Endodermal cell (in vitro differentiated cells): ENCODE measurements at regions not wholly inside any gene's neighbourhood (a gene's known extent, or its start where the extent isn't known, plus 50 kb on each side); places are given as distances from the start of the nearest gene placed in this dataset.

ENCODE experiments used
- DNase-seq: peaks from one replicate; pipeline ENCODE4 v3.0.0-alpha.2; 2017
- H3K27ac ChIP-seq: 2 replicates; pipeline ENCODE4 v1.5.1; 2013; ENCODE audit warnings: mild to moderate bottlenecking, low read depth, low read length, moderate library complexity
- H3K27me3 ChIP-seq: 2 replicates; pipeline ENCODE4 v1.6.1; 2013; ENCODE audit warnings: mild to moderate bottlenecking, low read length, moderate library complexity; ENCODE audit not compliant: insufficient read depth, control insufficient read depth, poor library complexity, severe bottlenecking
- H3K36me3 ChIP-seq: 2 replicates; pipeline ENCODE4 v1.7.0; 2013; ENCODE audit warnings: mild to moderate bottlenecking, low read length, moderate library complexity; ENCODE audit not compliant: control insufficient read depth, insufficient read depth
- H3K4me1 ChIP-seq: one replicate; pipeline ENCODE4 v1.7.0; 2013; ENCODE audit warnings: low read length; ENCODE audit not compliant: control insufficient read depth, insufficient read depth
- H3K4me3 ChIP-seq: 2 replicates; pipeline ENCODE4 v1.5.1; 2013; ENCODE audit warnings: mild to moderate bottlenecking, low read length, moderate library complexity
- H3K9ac ChIP-seq: 2 replicates; pipeline ENCODE4 v1.6.1; 2013; ENCODE audit warnings: mild to moderate bottlenecking, low read length, moderate library complexity; ENCODE audit not compliant: poor library complexity, severe bottlenecking; ENCODE audit errors: extremely low read depth
- H3K9me3 ChIP-seq: 2 replicates; pipeline ENCODE4 v1.6.1; 2013; ENCODE audit warnings: mild to moderate bottlenecking, low read length, moderate library complexity; ENCODE audit not compliant: control insufficient read depth
- H3K27ac Mint-ChIP-seq: 2 replicates; pipeline ENCODE4 v1.8.0; 2020; ENCODE audit warnings: mixed read lengths
- H3K27me3 Mint-ChIP-seq: 2 replicates; pipeline ENCODE4 v1.8.0; 2021; ENCODE audit warnings: mild to moderate bottlenecking, mixed read lengths; ENCODE audit not compliant: insufficient read depth
- H3K36me3 Mint-ChIP-seq: 2 replicates; pipeline ENCODE4 v1.8.0; 2020; ENCODE audit warnings: low read depth, mixed read lengths
- H3K4me1 Mint-ChIP-seq: 2 replicates; pipeline ENCODE4 v1.8.0; 2020; ENCODE audit warnings: mixed read lengths
- H3K4me3 Mint-ChIP-seq: 2 replicates; pipeline ENCODE4 v1.8.0; 2020; ENCODE audit warnings: mild to moderate bottlenecking, moderate library complexity, mixed read lengths
- H3K9me3 Mint-ChIP-seq: 2 replicates; pipeline ENCODE4 v1.8.0; 2020; ENCODE audit warnings: mild to moderate bottlenecking, mixed read lengths
- WGBS, 2 experiments: methylation state at CpG; one replicate each; pipeline versions ENCODE4 v1.1.5 to v1.1.7; 2013; ENCODE audit warnings: missing lambda C conversion rate in 2 of 2, mixed read lengths in 1 of 2; ENCODE audit not compliant: insufficient coverage in 1 of 2, insufficient read length in 1 of 2; 5-methylcytosine and 5-hydroxymethylcytosine counted together
- TF ChIP-seq, protein P1 (sequence below): fragments of 200-600 bp; sonication (generic); conservative IDR thresholded peaks from 2 replicates; pipeline ENCODE4 v1.5.0; 2021; ENCODE audit warnings: antibody characterized with exemption, mild to moderate bottlenecking

DNA sequence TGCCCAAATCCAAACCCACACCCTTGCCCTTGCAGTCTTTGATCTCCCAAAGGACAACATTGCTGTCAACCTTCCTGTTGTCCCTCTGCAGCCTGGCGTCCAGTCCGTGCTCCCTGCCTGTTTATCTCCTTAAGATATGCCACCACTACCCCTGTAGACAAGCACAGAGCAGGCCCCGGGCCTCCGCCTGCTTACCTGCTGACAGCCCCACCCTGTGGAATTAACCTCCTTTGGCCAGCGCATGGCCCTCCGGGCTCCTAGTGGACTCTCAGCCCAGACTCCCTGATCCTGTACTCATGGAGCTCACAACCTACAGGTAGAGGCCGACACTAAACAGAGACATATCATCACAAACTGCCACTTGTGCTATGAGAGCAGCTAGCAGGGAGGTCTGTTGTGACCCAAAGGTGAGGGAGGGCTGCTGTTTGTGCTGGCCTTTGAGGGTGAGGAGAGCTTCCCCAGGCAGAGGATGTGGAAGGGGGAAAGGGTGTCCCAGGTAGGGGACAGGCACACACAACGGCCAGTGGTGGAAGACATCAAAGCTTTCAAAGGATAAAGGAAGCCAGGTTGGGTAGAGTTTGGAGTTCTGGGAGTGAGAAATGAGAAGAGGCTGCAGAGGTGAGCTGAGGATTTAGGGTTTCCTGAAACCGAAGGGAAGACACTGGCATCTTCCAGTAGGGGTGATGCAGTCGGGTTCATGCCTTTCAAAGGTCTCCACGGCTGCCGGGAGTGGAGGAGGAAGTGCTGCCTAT is 174.5 kb upstream of the ZMIZ1 start:
- Mint-ChIP-seq H3K4me1 (peaks cover 31% of the 10 kb centered on the region), H3K27ac (peak overlapping the region; percentile 3), H3K27me3 (no peaks in the 10 kb centered on the region), H3K4me3 (no peak overlapping the region), H3K36me3 (no peaks in the 10 kb centered on the region), H3K9me3 (no peaks in the 10 kb centered on the region)
- Histone ChIP-seq H3K27me3 (no peaks in the 10 kb centered on the region), H3K36me3 (no peaks in the 10 kb centered on the region), H3K4me1 (peaks cover 20% of the 10 kb centered on the region), H3K9me3 (no peaks in the 10 kb centered on the region), H3K4me3 (no peak overlapping the region), H3K27ac (no peak overlapping the region), H3K9ac (no peak overlapping the region)
- DNase-seq = no peak
- 90 to 100% methylated on average over 4 to 12 of the region's 12 CpGs for WGBS, 2 experiments
- TF ChIP-seq, protein P1, sequence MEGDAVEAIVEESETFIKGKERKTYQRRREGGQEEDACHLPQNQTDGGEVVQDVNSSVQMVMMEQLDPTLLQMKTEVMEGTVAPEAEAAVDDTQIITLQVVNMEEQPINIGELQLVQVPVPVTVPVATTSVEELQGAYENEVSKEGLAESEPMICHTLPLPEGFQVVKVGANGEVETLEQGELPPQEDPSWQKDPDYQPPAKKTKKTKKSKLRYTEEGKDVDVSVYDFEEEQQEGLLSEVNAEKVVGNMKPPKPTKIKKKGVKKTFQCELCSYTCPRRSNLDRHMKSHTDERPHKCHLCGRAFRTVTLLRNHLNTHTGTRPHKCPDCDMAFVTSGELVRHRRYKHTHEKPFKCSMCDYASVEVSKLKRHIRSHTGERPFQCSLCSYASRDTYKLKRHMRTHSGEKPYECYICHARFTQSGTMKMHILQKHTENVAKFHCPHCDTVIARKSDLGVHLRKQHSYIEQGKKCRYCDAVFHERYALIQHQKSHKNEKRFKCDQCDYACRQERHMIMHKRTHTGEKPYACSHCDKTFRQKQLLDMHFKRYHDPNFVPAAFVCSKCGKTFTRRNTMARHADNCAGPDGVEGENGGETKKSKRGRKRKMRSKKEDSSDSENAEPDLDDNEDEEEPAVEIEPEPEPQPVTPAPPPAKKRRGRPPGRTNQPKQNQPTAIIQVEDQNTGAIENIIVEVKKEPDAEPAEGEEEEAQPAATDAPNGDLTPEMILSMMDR = no peak

DNA sequence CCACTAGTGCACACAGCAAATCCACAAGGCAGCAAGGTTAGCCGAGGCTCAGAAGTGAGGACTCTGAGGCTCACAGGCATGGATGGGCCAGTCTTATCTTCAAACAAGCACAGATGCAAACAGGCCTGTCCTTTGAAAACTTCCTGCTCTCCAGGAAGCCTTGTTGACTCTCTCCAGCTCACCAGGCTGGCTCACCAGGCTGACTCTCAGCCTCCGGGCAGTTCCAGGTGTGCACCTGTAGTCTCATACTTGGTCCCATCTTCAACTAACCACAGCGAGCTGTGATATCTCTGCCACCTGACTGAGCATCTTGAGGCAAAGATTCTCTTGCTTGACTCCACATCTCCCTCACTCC is 173.9 kb upstream of the ZMIZ1 start:
- Mint-ChIP-seq H3K27me3 (no peaks in the 10 kb centered on the region), H3K4me1 (peaks cover 35% of the 10 kb centered on the region), H3K27ac (no peak overlapping the region), H3K36me3 (no peaks in the 10 kb centered on the region), H3K4me3 (no peak overlapping the region), H3K9me3 (no peaks in the 10 kb centered on the region)
- Histone ChIP-seq H3K9ac (no peak overlapping the region), H3K4me1 (peaks cover 20% of the 10 kb centered on the region), H3K27ac (no peak overlapping the region), H3K27me3 (no peaks in the 10 kb centered on the region), H3K9me3 (no peaks in the 10 kb centered on the region), H3K4me3 (no peak overlapping the region), H3K36me3 (no peaks in the 10 kb centered on the region)
- TF ChIP-seq, protein P1 = no peak
- no peak for DNase-seq
- 75 to 86% methylated on average over 1 to 3 of the region's 3 CpGs for WGBS, 2 experiments

DNA sequence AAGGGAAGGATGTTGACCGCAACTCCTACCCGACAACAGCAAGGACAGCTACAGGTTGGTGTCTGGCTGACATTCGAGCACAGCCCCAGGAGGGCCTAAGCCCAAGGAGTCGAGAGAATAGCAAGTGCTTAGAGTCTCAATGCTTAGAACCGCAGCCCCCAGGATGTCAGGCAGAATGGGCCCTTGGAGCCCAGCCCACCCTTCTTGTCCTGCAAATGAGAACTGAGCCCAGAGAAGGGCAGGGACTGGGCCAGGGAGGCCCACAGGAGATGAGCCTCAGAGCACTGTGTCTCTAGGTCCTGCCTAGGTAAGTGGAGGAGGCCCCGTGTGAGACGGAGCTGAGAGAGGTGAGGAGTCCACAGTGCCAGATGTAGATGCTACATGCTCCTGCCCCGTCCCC is 173.3 kb upstream of the ZMIZ1 start:
- TF ChIP-seq, protein P1 = no peak
- Mint-ChIP-seq H3K4me1 (peaks cover 34% of the 10 kb centered on the region), H3K36me3 (no peaks in the 10 kb centered on the region), H3K4me3 (no peak overlapping the region), H3K27me3 (no peaks in the 10 kb centered on the region), H3K27ac (no peak overlapping the region), H3K9me3 (no peaks in the 10 kb centered on the region)
- Histone ChIP-seq H3K36me3 (no peaks in the 10 kb centered on the region), H3K27me3 (no peaks in the 10 kb centered on the region), H3K27ac (no peak overlapping the region), H3K4me3 (no peak overlapping the region), H3K9me3 (no peaks in the 10 kb centered on the region), H3K4me1 (peaks cover 25% of the 10 kb centered on the region), H3K9ac (no peak overlapping the region)
- 59 to 74% methylated on average over 5 to 8 of the region's 8 CpGs for WGBS, 2 experiments
- peak; percentile 72 for DNase-seq
